GM12878 (cell line): ENCODE measurements at regions not wholly inside any gene's neighbourhood (a gene's known extent, or its start where the extent isn't known, plus 50 kb on each side); places are given as distances from the start of the nearest gene placed in this dataset.

Experiments
- ATAC-seq: fragments of 200-7000 bp; cut with Tn5 transposase; 3 replicates; pipeline ENCODE4 v1.9.1; 2020; ENCODE audit warnings: mild to moderate bottlenecking, moderate library complexity
- BruUV-seq: library from RNA; stranded (reverse); fragments of 400-500 nt; replicated peaks from 2 replicates; lab custom pipeline; 2021; lab: Mats Ljungman, UMichigan
- CTCF ChIA-PET: fragments of 300-600 bp; sonication (Branson Sonifier 250); formaldehyde crosslinking; extraction: SDS; loops from one replicate; lab custom pipeline; 2021; ENCODE audit warnings: inconsistent platforms; lab: Yijun Ruan, JAX
- POLR2A ChIA-PET: fragments of 350-600 bp; formaldehyde crosslinking; extraction: SDS; loops from one replicate; lab custom pipeline; 2021; ENCODE audit warnings: inconsistent platforms; lab: Charles Lee
- RAD21 ChIA-PET: fragments of 300-600 bp; sonication (Branson Sonifier 250); formaldehyde crosslinking; loops from one replicate; lab custom pipeline; 2023; ENCODE audit warnings: antibody characterized with exemption; ENCODE audit not compliant: unreplicated experiment; lab: Charles Lee
- SMC1A ChIA-PET: fragments of 300-600 bp; sonication (Branson Sonifier 250); formaldehyde crosslinking; loops from one replicate; lab custom pipeline; 2023; ENCODE audit not compliant: unreplicated experiment, uncharacterized antibody; lab: Charles Lee
- DNase-seq: peaks from one replicate; pipeline ENCODE4 v3.0.0-alpha.2; 2011; ENCODE audit warnings: low read depth, low spot score
- FAIRE-seq: peaks from 3 replicates; lab custom pipeline; 2011; peaks lifted over from hg19 to GRCh38; lab: Jason Lieb, UNC
- H2AFZ ChIP-seq: 2 replicates; pipeline ENCODE4 v1.6.0; 2011; ENCODE audit warnings: low read depth, low read length, control low read depth; ENCODE audit not compliant: control insufficient read depth
- H3K27ac ChIP-seq: 2 replicates; pipeline ENCODE4 v1.5.1; 2011; ENCODE audit warnings: control low read depth; ENCODE audit not compliant: control insufficient read depth, insufficient read depth
- H3K27me3 ChIP-seq, 2 experiments: replicated peaks in 1 of 2; 2 replicates each; pipeline versions ENCODE4 v1.6.0 to v1.6.1; 2011; ENCODE audit warnings: low read length in 1 of 2; ENCODE audit not compliant: control insufficient read depth in 2 of 2, insufficient read depth in 2 of 2
- H3K36me3 ChIP-seq, 2 experiments: 2 replicates each; pipeline ENCODE4 v1.5.1; 2011; ENCODE audit warnings: low read length in 1 of 2; ENCODE audit not compliant: control insufficient read depth in 2 of 2, insufficient read depth in 2 of 2
- H3K4me1 ChIP-seq: 2 replicates; pipeline ENCODE4 v1.6.1; 2011; ENCODE audit warnings: mild to moderate bottlenecking, low read length, moderate library complexity, mixed read lengths; ENCODE audit not compliant: control insufficient read depth, insufficient read depth
- H3K4me2 ChIP-seq: 2 replicates; pipeline ENCODE4 v1.6.0; 2011; ENCODE audit warnings: control low read depth; ENCODE audit not compliant: control insufficient read depth, insufficient read depth
- H3K4me3 ChIP-seq: fragments of 200-600 bp; sonication (generic); 2 replicates; pipeline ENCODE4 v1.5.1; 2016
- H3K79me2 ChIP-seq: 2 replicates; pipeline ENCODE4 v1.6.0; 2011; ENCODE audit warnings: low read length; ENCODE audit not compliant: control insufficient read depth, insufficient read depth
- H3K9ac ChIP-seq: 2 replicates; pipeline ENCODE4 v1.8.0; 2011; ENCODE audit warnings: low read length, control low read depth, mixed read lengths; ENCODE audit not compliant: control insufficient read depth, insufficient read depth
- H3K9me3 ChIP-seq: replicated peaks from 3 replicates; pipeline ENCODE4 v1.5.1; 2011; ENCODE audit warnings: mild to moderate bottlenecking, low read length; ENCODE audit not compliant: control insufficient read depth, insufficient read depth
- H4K20me1 ChIP-seq: 2 replicates; pipeline ENCODE4 v1.6.0; 2011; ENCODE audit not compliant: control insufficient read depth, insufficient read depth
- BHLHE40 ChIP-seq, 2 experiments: fragments of 450-650 bp in 1 of 2; IDR thresholded peaks; 2 replicates each; pipeline ENCODE4 v1.6.1; 2011 to 2017; ENCODE audit warnings: low read depth in 2 of 2, borderline replicate concordance in 1 of 2, improper control_type of control experiment in 1 of 2, low read length in 1 of 2, mild to moderate bottlenecking in 1 of 2
- BRCA1 ChIP-seq: IDR thresholded peaks from 2 replicates; pipeline ENCODE4 v1.6.1; 2011; ENCODE audit warnings: low read depth, low read length, improper control_type of control experiment
- CREM ChIP-seq: IDR thresholded peaks from 2 replicates; pipeline ENCODE4 v1.6.1; 2014; ENCODE audit warnings: antibody characterized with exemption, low read depth
- EED ChIP-seq: sonication (generic); IDR thresholded peaks from 2 replicates; pipeline ENCODE4 v1.6.1; 2016; ENCODE audit warnings: antibody characterized with exemption, low read depth
- ETV6 ChIP-seq, 2 experiments: fragments of 450-650 bp in 1 of 2; IDR thresholded peaks in 1 of 2; conservative IDR thresholded peaks in 1 of 2; 2 replicates each; pipeline ENCODE4 v1.6.1; 2014; ENCODE audit warnings: antibody characterized with exemption in 1 of 2, borderline replicate concordance in 1 of 2, low read depth in 1 of 2, mild to moderate bottlenecking in 1 of 2, moderate library complexity in 1 of 2
- EZH2 ChIP-seq: IDR thresholded peaks from 2 replicates; pipeline ENCODE4 v1.6.1; 2012; ENCODE audit warnings: low read depth, mild to moderate bottlenecking, control low read depth, inconsistent platforms, low read length, borderline replicate concordance; ENCODE audit not compliant: control insufficient read depth
- HDGF ChIP-seq: fragments of 450-650 bp; IDR thresholded peaks from 2 replicates; pipeline ENCODE4 v1.6.1; 2016; ENCODE audit warnings: antibody characterized with exemption
- JUNB ChIP-seq: IDR thresholded peaks from 2 replicates; pipeline ENCODE4 v1.6.1; 2016; ENCODE audit warnings: antibody characterized with exemption, mild to moderate bottlenecking
- PAX8 ChIP-seq: fragments of 450-650 bp; IDR thresholded peaks from 2 replicates; pipeline ENCODE4 v1.6.1; 2017; ENCODE audit warnings: mild to moderate bottlenecking, moderate library complexity
- SMC3 ChIP-seq: IDR thresholded peaks from 2 replicates; pipeline ENCODE4 v1.6.1; 2011; ENCODE audit warnings: low read length, improper control_type of control experiment, borderline replicate concordance
- SREBF1 ChIP-seq: IDR thresholded peaks from 2 replicates; pipeline ENCODE4 v1.6.1; 2012; ENCODE audit warnings: mild to moderate bottlenecking, low read length
- STAT3 ChIP-seq: IDR thresholded peaks from 2 replicates; pipeline ENCODE4 v1.6.1; 2011; ENCODE audit warnings: low read depth, low read length, improper control_type of control experiment
- SUPT20H ChIP-seq: IDR thresholded peaks from 2 replicates; pipeline ENCODE4 v1.6.1; 2011; ENCODE audit warnings: low read depth, mild to moderate bottlenecking, low read length, moderate library complexity, borderline replicate concordance; ENCODE audit not compliant: control insufficient read depth
- ZNF274 ChIP-seq: IDR thresholded peaks from one replicate; pipeline ENCODE4 v1.8.0; 2011; ENCODE audit not compliant: insufficient read length, insufficient read depth
- ZNF592 ChIP-seq: fragments of 450-650 bp; IDR thresholded peaks from 2 replicates; pipeline ENCODE4 v1.6.1; 2017; ENCODE audit warnings: mild to moderate bottlenecking, moderate library complexity
- ZNF687 ChIP-seq: fragments of 450-650 bp; IDR thresholded peaks from 2 replicates; pipeline ENCODE4 v1.6.1; 2017; ENCODE audit warnings: mild to moderate bottlenecking, moderate library complexity
- ZSCAN29 ChIP-seq: fragments of 450-650 bp; IDR thresholded peaks from 2 replicates; pipeline ENCODE4 v1.6.1; 2017; ENCODE audit warnings: mild to moderate bottlenecking, moderate library complexity
- WGBS: methylation state at CpG from one replicate; pipeline ENCODE4 v1.1.6; 2016; ENCODE audit warnings: low lambda C conversion rate; ENCODE audit not compliant: insufficient replicate concordance, insufficient coverage; ENCODE audit errors: missing lambda C conversion rate; 5-methylcytosine and 5-hydroxymethylcytosine counted together
- in situ Hi-C: fragments of 300-500 bp; cut with MboI; formaldehyde crosslinking; loops from 9 replicates; pipeline ENCODE4 v1.14.3; 2018; ENCODE audit warnings: mixed read lengths
- intact Hi-C: fragments of 100-400 bp; cut with micrococcal nuclease; formaldehyde crosslinking; loops from one replicate; pipeline ENCODE4 v1.14.2; 2022; ENCODE audit not compliant: unreplicated experiment
- TF ChIP-seq, protein P1 (sequence below): fragments of 450-650 bp; IDR thresholded peaks from 2 replicates; pipeline ENCODE4 v1.6.1; 2014; ENCODE audit warnings: mild to moderate bottlenecking

DNA sequence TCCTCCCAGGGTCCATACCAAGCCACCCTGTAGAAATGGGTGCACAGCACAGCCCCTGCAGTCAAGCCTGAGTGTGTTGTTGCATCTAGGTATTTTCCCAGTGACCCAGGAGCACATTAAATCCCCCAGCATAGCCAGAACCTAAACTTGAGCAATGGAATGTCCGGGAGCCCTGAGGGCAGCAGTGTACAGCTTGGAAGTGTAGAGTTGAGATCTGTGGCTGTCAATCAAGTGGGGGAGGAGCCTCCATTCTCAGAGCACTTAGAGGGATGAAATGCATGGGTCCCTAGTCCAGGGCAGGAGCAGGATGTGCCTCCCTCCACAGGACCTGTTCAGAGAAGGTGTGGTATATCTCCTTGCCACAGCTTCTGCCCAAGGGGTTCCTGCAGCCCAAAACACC is 885.1 kb downstream of the CCSER2 start:
- FAIRE-seq (no peak), DNase-seq (no peak), ATAC-seq (no peak)
- SMC1A ChIA-PET, result no interaction called here
- no peak overlapping the region for H2AFZ ChIP-seq
- no peaks in the 10 kb centered on the region for H3K36me3 ChIP-seq
- in situ Hi-C loops (no loop called here), intact Hi-C loops (no loop called here)
- H4K20me1 ChIP-seq, result no peaks in the 10 kb centered on the region
- WGBS, result 0% methylated on average over 1 of the region's 1 CpG
- POLR2A ChIA-PET, result no interaction called here
- no peaks in the 10 kb centered on the region for H3K4me1 ChIP-seq
- no peak overlapping the region for H3K9ac ChIP-seq
- H3K4me3 ChIP-seq, result no peak overlapping the region
- no peak overlapping the region for H3K27ac ChIP-seq
- CTCF ChIA-PET, result no interaction called here
- BruUV-seq, result no TSS peak
- TF ChIP-seq ZNF274 (no peak), ZSCAN29 (no peak), JUNB (no peak), BRCA1 (no peak), EZH2 (no peak), ZNF592 (no peak), HDGF (no peak), PAX8 (no peak), SMC3 (no peak), SUPT20H (no peak), BHLHE40 (IDR thresholded peaks at IDR 0.05; ENCODE audit: borderline replicate concordance in 1 of 2, low read depth in 2 of 2, low read length in 1 of 2) (no peak), EED (no peak), CREM (no peak), ETV6 (conservative IDR thresholded peaks at IDR 0.05 in 1 of 2, IDR thresholded peaks at IDR 0.05 in 1 of 2; ENCODE audit: borderline replicate concordance in 1 of 2, low read depth in 1 of 2) (no peak), STAT3 (no peak), ZNF687 (no peak), SREBF1 (no peak)
- TF ChIP-seq, protein P1, sequence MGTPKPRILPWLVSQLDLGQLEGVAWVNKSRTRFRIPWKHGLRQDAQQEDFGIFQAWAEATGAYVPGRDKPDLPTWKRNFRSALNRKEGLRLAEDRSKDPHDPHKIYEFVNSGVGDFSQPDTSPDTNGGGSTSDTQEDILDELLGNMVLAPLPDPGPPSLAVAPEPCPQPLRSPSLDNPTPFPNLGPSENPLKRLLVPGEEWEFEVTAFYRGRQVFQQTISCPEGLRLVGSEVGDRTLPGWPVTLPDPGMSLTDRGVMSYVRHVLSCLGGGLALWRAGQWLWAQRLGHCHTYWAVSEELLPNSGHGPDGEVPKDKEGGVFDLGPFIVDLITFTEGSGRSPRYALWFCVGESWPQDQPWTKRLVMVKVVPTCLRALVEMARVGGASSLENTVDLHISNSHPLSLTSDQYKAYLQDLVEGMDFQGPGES, result no peak
- no peaks in the 10 kb centered on the region for H3K9me3 ChIP-seq
- no peaks in the 10 kb centered on the region for H3K79me2 ChIP-seq
- RAD21 ChIA-PET, result no interaction called here
- H3K4me2 ChIP-seq, result no peak overlapping the region
- no peaks in the 10 kb centered on the region for H3K27me3 ChIP-seq
